PC-3 (cell line): ENCODE measurements at regions not wholly inside any gene's neighbourhood (a gene's known extent, or its start where the extent isn't known, plus 50 kb on each side); places are given as distances from the start of the nearest gene placed in this dataset.

Experiments
- ATAC-seq: fragments of 200-7000 bp; cut with Tn5 transposase; 2 replicates; pipeline ENCODE4 v1.9.1; 2020; ENCODE audit warnings: mild to moderate bottlenecking, moderate library complexity
- BruUV-seq: library from RNA; stranded (reverse); fragments of 400-500 nt; replicated peaks from 2 replicates; lab custom pipeline; 2021; lab: Mats Ljungman, UMichigan
- CTCF ChIA-PET: fragments of 300-600 bp; sonication (Branson Sonifier 250); formaldehyde crosslinking; loops from one replicate; lab custom pipeline; 2022; ENCODE audit warnings: antibody characterized with exemption; lab: Charles Lee
- POLR2A ChIA-PET: fragments of 300-600 bp; sonication (Branson Sonifier 250); formaldehyde crosslinking; loops from one replicate; lab custom pipeline; 2022; ENCODE audit warnings: antibody characterized with exemption; ENCODE audit not compliant: unreplicated experiment; lab: Charles Lee
- DNase-seq: peaks from one replicate; pipeline ENCODE4 v3.0.0-alpha.2; 2015
- H2AFZ ChIP-seq: fragments of 300-600 bp; sonication (generic); 2 replicates; pipeline ENCODE4 v1.6.0; 2016; ENCODE audit warnings: antibody characterized with exemption, low read length
- H3F3A ChIP-seq: fragments of 300-600 bp; sonication (generic); one replicate; pipeline ENCODE4 v1.6.0; 2017; ENCODE audit warnings: antibody characterized with exemption, low read length, control low read depth, mild to moderate bottlenecking; ENCODE audit not compliant: unreplicated experiment
- H3K27ac ChIP-seq: fragments of 300-600 bp; sonication (generic); 2 replicates; pipeline ENCODE4 v1.5.1; 2016; ENCODE audit warnings: mild to moderate bottlenecking, low read length
- H3K27me3 ChIP-seq: fragments of 300-600 bp; sonication (generic); 2 replicates; pipeline ENCODE4 v1.6.1; 2016; ENCODE audit warnings: low read length, mixed read lengths
- H3K36me3 ChIP-seq: fragments of 300-600 bp; sonication (generic); 2 replicates; pipeline ENCODE4 v1.6.1; 2016; ENCODE audit warnings: low read depth, mixed run types, low read length, mixed read lengths
- H3K4me1 ChIP-seq: fragments of 300-600 bp; sonication (generic); 2 replicates; pipeline ENCODE4 v1.5.1; 2016; ENCODE audit warnings: low read length; ENCODE audit not compliant: insufficient read depth
- H3K4me2 ChIP-seq: fragments of 300-600 bp; sonication (generic); 2 replicates; pipeline ENCODE4 v1.6.0; 2016; ENCODE audit warnings: low read length
- H3K4me3 ChIP-seq: fragments of 300-600 bp; sonication (generic); 2 replicates; pipeline ENCODE4 v1.5.1; 2016; ENCODE audit warnings: mild to moderate bottlenecking, low read length, mixed read lengths
- H3K79me2 ChIP-seq: fragments of 300-600 bp; sonication (generic); 2 replicates; pipeline ENCODE4 v1.6.1; 2017; ENCODE audit warnings: low read length, mixed read lengths
- H3K9ac ChIP-seq: fragments of 300-600 bp; sonication (generic); 2 replicates; pipeline ENCODE4 v1.6.0; 2016; ENCODE audit warnings: mild to moderate bottlenecking, low read length
- H3K9me2 ChIP-seq: fragments of 300-600 bp; sonication (generic); replicated peaks from 2 replicates; pipeline ENCODE4 v1.6.1; 2016; ENCODE audit warnings: mixed run types, low read length, mixed read lengths
- H3K9me3 ChIP-seq: fragments of 300-600 bp; sonication (generic); 2 replicates; pipeline ENCODE4 v1.6.1; 2016; ENCODE audit warnings: low read length, mixed read lengths
- H4K20me1 ChIP-seq: fragments of 300-600 bp; sonication (generic); 2 replicates; pipeline ENCODE4 v1.6.1; 2016; ENCODE audit warnings: low read length, mixed read lengths
- CTCF ChIP-seq: fragments of 300-600 bp; sonication (generic); conservative IDR thresholded peaks from 2 replicates; pipeline ENCODE4 v1.5.1; 2017; ENCODE audit warnings: antibody characterized with exemption, low read depth, mild to moderate bottlenecking, low read length
- EZH2 ChIP-seq: fragments of 300-600 bp; sonication (generic); IDR thresholded peaks from one replicate; pipeline ENCODE4 v1.6.1; 2017; ENCODE audit warnings: antibody characterized with exemption, mild to moderate bottlenecking, low read length; ENCODE audit not compliant: unreplicated experiment
- EZH2phosphoT487 ChIP-seq: fragments of 300-600 bp; sonication (generic); IDR thresholded peaks from 2 replicates; pipeline ENCODE4 v1.6.1; 2018; ENCODE audit warnings: mild to moderate bottlenecking, antibody characterized with exemption, low read length, borderline replicate concordance
- intact Hi-C: fragments of 100-400 bp; cut with micrococcal nuclease; formaldehyde crosslinking; loops from 2 replicates; pipeline ENCODE4 v1.9.0; 2023

- no peak for TF ChIP-seq EZH2
- TF ChIP-seq CTCF: no peak
- H3K27ac ChIP-seq: no peak overlapping the region
- ChIA-PET CTCF (no interaction called here), POLR2A (no interaction called here)
- H3K36me3 ChIP-seq: no peaks in the 10 kb centered on the region
- H3K4me2 ChIP-seq: no peak overlapping the region
- H3K4me1 ChIP-seq: no peaks in the 10 kb centered on the region
- no peak for DNase-seq
- no peak for ATAC-seq
- H3K9me3 ChIP-seq: no peaks in the 10 kb centered on the region
- H2AFZ ChIP-seq: no peak overlapping the region
- H3K27me3 ChIP-seq: no peaks in the 10 kb centered on the region
- H3K79me2 ChIP-seq: no peaks in the 10 kb centered on the region
- H4K20me1 ChIP-seq: no peaks in the 10 kb centered on the region
- no peak overlapping the region for H3K9ac ChIP-seq
- intact Hi-C loops: no loop called here
- BruUV-seq: no TSS peak
- H3K9me2 ChIP-seq: no peaks in the 10 kb centered on the region
- H3K4me3 ChIP-seq: no peak overlapping the region
- no peaks in the 10 kb centered on the region for H3F3A ChIP-seq
These were observed 295.7 kb downstream of the KCNN2 start for GRCh38 chr5:114657342-114658130.

GRCh38 chr5:114649878-114650277 is 288.0 kb downstream of the KCNN2 start:
- Histone ChIP-seq H3K4me3 (no peak overlapping the region), H3F3A (no peaks in the 10 kb centered on the region), H3K9ac (no peak overlapping the region), H3K79me2 (no peaks in the 10 kb centered on the region), H3K36me3 (no peaks in the 10 kb centered on the region), H3K27me3 (no peaks in the 10 kb centered on the region), H3K27ac (no peak overlapping the region), H3K4me1 (no peaks in the 10 kb centered on the region), H3K4me2 (no peak overlapping the region), H3K9me2 (no peaks in the 10 kb centered on the region), H2AFZ (no peak overlapping the region), H4K20me1 (no peaks in the 10 kb centered on the region), H3K9me3 (no peaks in the 10 kb centered on the region)
- no peak for DNase-seq
- ChIA-PET POLR2A (no interaction called here), CTCF (no interaction called here)
- intact Hi-C loops: no loop called here
- no peak for TF ChIP-seq CTCF
- TF ChIP-seq EZH2phosphoT487: no peak
- TF ChIP-seq EZH2: no peak
- no TSS peak for BruUV-seq
- ATAC-seq: no peak

GRCh38 chr5:114648940-114649339 is 287.1 kb downstream of the KCNN2 start:
- TF ChIP-seq EZH2phosphoT487 (no peak), EZH2 (no peak), CTCF (no peak)
- no peaks in the 10 kb centered on the region for H3K27me3 ChIP-seq
- H3K36me3 ChIP-seq: no peaks in the 10 kb centered on the region
- ATAC-seq (no peak), DNase-seq (no peak)
- POLR2A ChIA-PET: no interaction called here
- intact Hi-C loops: no loop called here
- no peak overlapping the region for H3K4me3 ChIP-seq
- no peaks in the 10 kb centered on the region for H3K79me2 ChIP-seq
- H3K27ac ChIP-seq: no peak overlapping the region
- no peaks in the 10 kb centered on the region for H3F3A ChIP-seq
- no peak overlapping the region for H2AFZ ChIP-seq
- no TSS peak for BruUV-seq
- CTCF ChIA-PET: no interaction called here
- H3K9ac ChIP-seq: no peak overlapping the region
- H3K4me1 ChIP-seq: no peaks in the 10 kb centered on the region
- no peaks in the 10 kb centered on the region for H3K9me3 ChIP-seq
- no peak overlapping the region for H3K4me2 ChIP-seq
- no peaks in the 10 kb centered on the region for H4K20me1 ChIP-seq
- H3K9me2 ChIP-seq: no peaks in the 10 kb centered on the region
